ENCODE measurements at regions not wholly inside any gene's neighbourhood (a gene's known extent, or its start where the extent isn't known, plus 50 kb on each side); places are given as distances from the start of the nearest gene placed in this dataset.

GRCh38 chr2:12310399-12310798 is 406.3 kb upstream of the TRIB2 start:
- Histone ChIP-seq H3K4me3 (no peak overlapping the region), H3K27me3 (replicated peaks; ENCODE audit: insufficient read depth) (no peaks in the 10 kb centered on the region), H3K9me3 (no peaks in the 10 kb centered on the region), H3K4me1 (replicated peaks) (no peaks in the 10 kb centered on the region), H3K27ac (no peak overlapping the region), H3K36me3 (no peaks in the 10 kb centered on the region)
- intact Hi-C loops (cut with DNase I), result no loop called here
- no peak for DNase-seq (ENCODE audit: low spot score)
- TF ChIP-seq POLR2A (IDR thresholded peaks at IDR 0.05), result no peak
- TF ChIP-seq CTCF (IDR thresholded peaks at IDR 0.05), result no peak
- no peak for TF ChIP-seq POLR2AphosphoS5 (IDR thresholded peaks at IDR 0.05)

- TF ChIP-seq POLR2A (IDR thresholded peaks at IDR 0.05), result no peak
- TF ChIP-seq POLR2AphosphoS5 (IDR thresholded peaks at IDR 0.05), result no peak
- TF ChIP-seq CTCF (IDR thresholded peaks at IDR 0.05), result no peak
- Histone ChIP-seq H3K36me3 (no peaks in the 10 kb centered on the region), H3K27ac (no peak overlapping the region), H3K9me3 (no peaks in the 10 kb centered on the region), H3K4me1 (replicated peaks) (no peaks in the 10 kb centered on the region), H3K4me3 (no peak overlapping the region), H3K27me3 (replicated peaks; ENCODE audit: insufficient read depth) (no peaks in the 10 kb centered on the region)
- WGBS, result 78% methylated on average over 6 of the region's 6 CpGs
- DNase-seq (ENCODE audit: low spot score), result no peak
- intact Hi-C loops (cut with DNase I), result no loop called here
Measured at GRCh38 chr2:12313445-12314126, 403.1 kb upstream of the TRIB2 start.

DNA sequence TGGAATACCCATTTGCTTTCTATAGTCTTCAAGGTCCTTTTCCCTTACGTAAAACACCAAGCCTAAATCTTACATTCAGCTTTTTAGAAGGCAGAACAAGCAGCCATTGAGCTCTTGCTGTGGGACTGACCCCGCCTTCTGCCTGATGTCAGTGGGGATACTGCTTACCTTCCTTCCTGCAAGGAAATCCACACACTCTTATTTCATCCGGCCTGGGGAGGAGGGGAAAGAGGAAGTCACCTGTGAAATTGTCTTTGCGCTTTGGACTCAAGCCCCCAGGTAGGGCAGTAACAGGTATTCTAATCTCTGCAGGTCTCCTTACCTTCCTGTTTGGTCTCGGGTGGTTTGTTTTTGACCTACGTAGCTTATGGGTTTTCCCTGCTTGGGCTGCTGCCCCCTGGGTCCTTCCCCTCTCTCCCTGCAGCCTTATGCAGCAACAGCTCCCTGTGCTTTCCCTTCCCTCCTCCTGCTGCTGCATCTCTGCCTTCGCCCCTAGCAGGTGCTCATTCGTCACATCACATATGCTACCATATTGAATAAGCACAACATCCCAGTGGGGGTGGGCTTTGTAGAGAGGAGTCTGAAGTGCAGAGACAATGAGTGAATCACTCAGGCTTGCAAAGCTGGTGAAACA is 402.5 kb upstream of the TRIB2 start:
- H3K4me1 ChIP-seq (replicated peaks), result no peaks in the 10 kb centered on the region
- 89% methylated on average over 8 of the region's 8 CpGs for WGBS
- no peak for DNase-seq (ENCODE audit: low spot score)
- intact Hi-C loops (cut with DNase I), result no loop called here
- H3K36me3 ChIP-seq, result no peaks in the 10 kb centered on the region
- H3K9me3 ChIP-seq, result no peaks in the 10 kb centered on the region
- no peak overlapping the region for H3K4me3 ChIP-seq
- H3K27ac ChIP-seq, result no peak overlapping the region
- no peaks in the 10 kb centered on the region for H3K27me3 ChIP-seq (replicated peaks; ENCODE audit: insufficient read depth)
- TF ChIP-seq CTCF (IDR thresholded peaks at IDR 0.05) (no peak), POLR2A (IDR thresholded peaks at IDR 0.05) (no peak), POLR2AphosphoS5 (IDR thresholded peaks at IDR 0.05) (no peak)

DNA sequence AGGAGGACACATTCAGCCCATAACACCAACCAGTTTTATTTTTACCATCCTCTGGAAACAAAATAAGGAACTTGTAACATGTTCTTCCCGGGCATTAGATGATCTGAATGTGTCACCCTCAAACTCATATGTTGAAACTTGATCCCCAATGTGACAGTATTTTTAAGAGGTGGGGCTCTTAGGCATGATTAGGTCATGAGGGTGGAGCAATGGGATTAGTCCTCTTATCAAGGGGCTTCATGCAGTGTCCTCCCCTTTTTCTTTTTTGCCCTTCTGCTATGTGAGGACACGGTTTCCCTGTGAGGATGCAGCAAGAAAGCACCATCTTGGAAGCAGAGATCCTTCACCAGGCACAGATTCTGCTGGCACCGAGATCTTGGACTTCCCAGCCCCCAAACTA is 401.5 kb upstream of the TRIB2 start:
- TF ChIP-seq POLR2A (IDR thresholded peaks at IDR 0.05) (no peak), POLR2AphosphoS5 (IDR thresholded peaks at IDR 0.05) (no peak), CTCF (IDR thresholded peaks at IDR 0.05) (no peak)
- intact Hi-C loops (cut with DNase I), result no loop called here
- H3K4me3 ChIP-seq, result no peak overlapping the region
- H3K36me3 ChIP-seq, result no peaks in the 10 kb centered on the region
- WGBS, result 97% methylated on average over 3 of the region's 3 CpGs
- H3K27me3 ChIP-seq (replicated peaks; ENCODE audit: insufficient read depth), result no peaks in the 10 kb centered on the region
- no peaks in the 10 kb centered on the region for H3K9me3 ChIP-seq
- no peak overlapping the region for H3K27ac ChIP-seq
- H3K4me1 ChIP-seq (replicated peaks), result no peaks in the 10 kb centered on the region
- DNase-seq (ENCODE audit: low spot score), result no peak

GRCh38 chr2:12316476-12316875 is 400.3 kb upstream of the TRIB2 start:
- no peak overlapping the region for H3K4me3 ChIP-seq
- WGBS, result 99% methylated on average over 3 of the region's 3 CpGs
- H3K4me1 ChIP-seq (replicated peaks), result no peaks in the 10 kb centered on the region
- DNase-seq (ENCODE audit: low spot score), result no peak
- intact Hi-C loops (cut with DNase I), result no loop called here
- no peak for TF ChIP-seq POLR2AphosphoS5 (IDR thresholded peaks at IDR 0.05)
- TF ChIP-seq CTCF (IDR thresholded peaks at IDR 0.05), result no peak
- TF ChIP-seq POLR2A (IDR thresholded peaks at IDR 0.05), result no peak
- H3K9me3 ChIP-seq, result no peaks in the 10 kb centered on the region
- H3K27ac ChIP-seq, result no peak overlapping the region
- H3K36me3 ChIP-seq, result no peaks in the 10 kb centered on the region
- H3K27me3 ChIP-seq (replicated peaks; ENCODE audit: insufficient read depth), result no peaks in the 10 kb centered on the region
